ENCODE measurements at regions not wholly inside any gene's neighbourhood (a gene's known extent, or its start where the extent isn't known, plus 50 kb on each side); places are given as distances from the start of the nearest gene placed in this dataset.
A peak's percentile ranks its signal among the peaks of the same experiment; 100 is the strongest.

- Histone ChIP-seq H3K36me3 (replicated peaks; ENCODE audit: insufficient read depth, low read depth) (no peaks in the 10 kb centered on the region), H3K9me2 (replicated peaks; ENCODE audit: insufficient read depth) (no peaks in the 10 kb centered on the region), H3K27me3 (no peaks in the 10 kb centered on the region), H4K20me1 (ENCODE audit: insufficient read depth, poor library complexity, severe bottlenecking) (no peaks in the 10 kb centered on the region), H3K79me2 (no peaks in the 10 kb centered on the region), H2AFZ (no peak overlapping the region), H3K4me1 (ENCODE audit: insufficient read depth) (no peaks in the 10 kb centered on the region), H3K9me3 (ENCODE audit: low read depth) (no peaks in the 10 kb centered on the region), H3K27ac (no peak overlapping the region), H3K4me3 (no peak overlapping the region), H3K4me2 (no peak overlapping the region)
- TF ChIP-seq EZH2 (IDR thresholded peaks at IDR 0.05; ENCODE audit: borderline replicate concordance), result no peak
- no peak for TF ChIP-seq EZH2phosphoT487 (IDR thresholded peaks at IDR 0.05; ENCODE audit: low read depth, severe bottlenecking, unreplicated experiment)
- no peak for TF ChIP-seq CTCF (IDR thresholded peaks at IDR 0.05; ENCODE audit: poor library complexity)
- whole genome bisulfite sequencing (ENCODE audit: low lambda C conversion rate, missing lambda C conversion rate), result 82% methylated on average over 4 of the region's 4 CpGs
- DNase-seq (ENCODE audit: low spot score), result no peak
Measured at GRCh38 chr12:4843907-4844306, 65.8 kb upstream of the KCNA1 start.

- Histone ChIP-seq H2AFZ (no peak overlapping the region), H3K4me1 (ENCODE audit: insufficient read depth) (no peaks in the 10 kb centered on the region), H3K27ac (no peak overlapping the region), H3K4me2 (no peak overlapping the region), H3K9me2 (replicated peaks; ENCODE audit: insufficient read depth) (no peaks in the 10 kb centered on the region), H3K36me3 (replicated peaks; ENCODE audit: insufficient read depth, low read depth) (no peaks in the 10 kb centered on the region), H3K9me3 (ENCODE audit: low read depth) (no peaks in the 10 kb centered on the region), H4K20me1 (ENCODE audit: insufficient read depth, poor library complexity, severe bottlenecking) (no peaks in the 10 kb centered on the region), H3K27me3 (no peaks in the 10 kb centered on the region), H3K4me3 (no peak overlapping the region), H3K79me2 (no peaks in the 10 kb centered on the region)
- no peak for DNase-seq (ENCODE audit: low spot score)
- TF ChIP-seq EZH2phosphoT487 (IDR thresholded peaks at IDR 0.05; ENCODE audit: low read depth, severe bottlenecking, unreplicated experiment) (no peak), EZH2 (IDR thresholded peaks at IDR 0.05; ENCODE audit: borderline replicate concordance) (no peak), CTCF (IDR thresholded peaks at IDR 0.05; ENCODE audit: poor library complexity) (no peak)
Measured at GRCh38 chr12:4847713-4848112, 62.0 kb upstream of the KCNA1 start.

GRCh38 chr12:4849115-4849541 lies 60.6 kb upstream of the KCNA1 start:
- H3K9me2 ChIP-seq (replicated peaks; ENCODE audit: insufficient read depth), result no peaks in the 10 kb centered on the region
- TF ChIP-seq CTCF (IDR thresholded peaks at IDR 0.05; ENCODE audit: poor library complexity), result peak; percentile 83
- no peak for TF ChIP-seq EZH2phosphoT487 (IDR thresholded peaks at IDR 0.05; ENCODE audit: low read depth, severe bottlenecking, unreplicated experiment)
- no peaks in the 10 kb centered on the region for H4K20me1 ChIP-seq (ENCODE audit: insufficient read depth, poor library complexity, severe bottlenecking)
- H3K4me1 ChIP-seq (ENCODE audit: insufficient read depth), result no peaks in the 10 kb centered on the region
- no peak overlapping the region for H3K4me3 ChIP-seq
- no peak overlapping the region for H3K27ac ChIP-seq
- peak; percentile 57 for DNase-seq (ENCODE audit: low spot score)
- no peaks in the 10 kb centered on the region for H3K36me3 ChIP-seq (replicated peaks; ENCODE audit: insufficient read depth, low read depth)
- WGBS (ENCODE audit: low lambda C conversion rate, missing lambda C conversion rate), result 34% methylated on average over 5 of the region's 5 CpGs
- no peaks in the 10 kb centered on the region for H3K27me3 ChIP-seq
- H2AFZ ChIP-seq, result no peak overlapping the region
- no peaks in the 10 kb centered on the region for H3K79me2 ChIP-seq
- H3K9me3 ChIP-seq (ENCODE audit: low read depth), result no peaks in the 10 kb centered on the region
- no peak overlapping the region for H3K4me2 ChIP-seq

- Histone ChIP-seq H3K27me3 (no peaks in the 10 kb centered on the region), H3K4me1 (ENCODE audit: insufficient read depth) (no peaks in the 10 kb centered on the region), H3K4me2 (no peak overlapping the region), H3K9me2 (replicated peaks; ENCODE audit: insufficient read depth) (no peaks in the 10 kb centered on the region), H4K20me1 (ENCODE audit: insufficient read depth, poor library complexity, severe bottlenecking) (no peaks in the 10 kb centered on the region), H3K27ac (no peak overlapping the region), H3K4me3 (no peak overlapping the region), H3K36me3 (replicated peaks; ENCODE audit: insufficient read depth, low read depth) (no peaks in the 10 kb centered on the region), H3K79me2 (no peaks in the 10 kb centered on the region), H2AFZ (no peak overlapping the region), H3K9me3 (ENCODE audit: low read depth) (no peaks in the 10 kb centered on the region)
- 78% methylated on average over 18 of the region's 18 CpGs for WGBS (ENCODE audit: low lambda C conversion rate, missing lambda C conversion rate)
- DNase-seq (ENCODE audit: low spot score), result no peak
- TF ChIP-seq CTCF (IDR thresholded peaks at IDR 0.05; ENCODE audit: poor library complexity) (no peak), EZH2 (IDR thresholded peaks at IDR 0.05; ENCODE audit: borderline replicate concordance) (no peak), EZH2phosphoT487 (IDR thresholded peaks at IDR 0.05; ENCODE audit: low read depth, severe bottlenecking, unreplicated experiment) (no peak)
Measured at GRCh38 chr12:4849795-4850345, 59.8 kb upstream of the KCNA1 start.
